Sigmoid colon (tissue), 4 donors: ENCODE measurements at regions not wholly inside any gene's neighbourhood (a gene's known extent, or its start where the extent isn't known, plus 50 kb on each side); places are given as distances from the start of the nearest gene placed in this dataset.

ENCODE experiments used
- EP300 ChIP-seq, 4 donors: sonication (generic); formaldehyde crosslinking; IDR thresholded peaks; one replicate each; pipeline ENCODE4 v1.6.1; 2017; ENCODE audit warnings: antibody characterized with exemption in 4 of 4
- POLR2A ChIP-seq, 2 donors: fragments of 450-650 bp; IDR thresholded peaks; one replicate each; pipeline ENCODE4 v1.6.1; 2016; ENCODE audit warnings: antibody characterized with exemption in 2 of 2, mild to moderate bottlenecking in 2 of 2, moderate library complexity in 2 of 2
- POLR2AphosphoS5 ChIP-seq, 4 donors: sonication (generic); formaldehyde crosslinking; IDR thresholded peaks; one replicate each; pipeline ENCODE4 v1.6.1; 2017; ENCODE audit warnings: antibody characterized with exemption in 4 of 4
- TF ChIP-seq, protein P1 (sequence below), 4 experiments: fragments of 450-650 bp in 3 of 4; fragments of 200-600 bp in 1 of 4; IDR thresholded peaks; one replicate each; pipeline ENCODE4 v1.5.1; 2016 to 2019; ENCODE audit warnings: antibody characterized with exemption in 4 of 4, mild to moderate bottlenecking in 3 of 4, moderate library complexity in 2 of 4

DNA sequence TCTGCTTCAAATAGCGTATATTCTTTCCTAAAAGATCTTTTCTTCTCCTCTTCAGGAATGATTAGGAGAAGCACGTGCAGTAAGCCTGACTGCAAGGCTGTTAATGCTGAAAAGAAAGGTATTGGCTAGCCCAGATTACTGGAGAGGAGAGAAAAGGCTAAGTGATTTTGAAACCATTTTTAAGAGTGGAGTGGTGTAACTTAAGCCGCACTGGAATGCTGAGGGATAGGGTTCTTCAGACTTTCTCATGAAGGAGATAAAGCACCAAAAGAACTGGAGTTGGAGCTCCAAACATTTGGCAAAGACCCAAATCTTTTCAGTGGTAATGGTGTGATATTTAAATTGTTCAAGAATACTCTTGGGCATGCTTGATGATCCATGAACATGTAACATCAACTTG is 388.3 kb downstream of the COG6 start:
- TF ChIP-seq, protein P1, sequence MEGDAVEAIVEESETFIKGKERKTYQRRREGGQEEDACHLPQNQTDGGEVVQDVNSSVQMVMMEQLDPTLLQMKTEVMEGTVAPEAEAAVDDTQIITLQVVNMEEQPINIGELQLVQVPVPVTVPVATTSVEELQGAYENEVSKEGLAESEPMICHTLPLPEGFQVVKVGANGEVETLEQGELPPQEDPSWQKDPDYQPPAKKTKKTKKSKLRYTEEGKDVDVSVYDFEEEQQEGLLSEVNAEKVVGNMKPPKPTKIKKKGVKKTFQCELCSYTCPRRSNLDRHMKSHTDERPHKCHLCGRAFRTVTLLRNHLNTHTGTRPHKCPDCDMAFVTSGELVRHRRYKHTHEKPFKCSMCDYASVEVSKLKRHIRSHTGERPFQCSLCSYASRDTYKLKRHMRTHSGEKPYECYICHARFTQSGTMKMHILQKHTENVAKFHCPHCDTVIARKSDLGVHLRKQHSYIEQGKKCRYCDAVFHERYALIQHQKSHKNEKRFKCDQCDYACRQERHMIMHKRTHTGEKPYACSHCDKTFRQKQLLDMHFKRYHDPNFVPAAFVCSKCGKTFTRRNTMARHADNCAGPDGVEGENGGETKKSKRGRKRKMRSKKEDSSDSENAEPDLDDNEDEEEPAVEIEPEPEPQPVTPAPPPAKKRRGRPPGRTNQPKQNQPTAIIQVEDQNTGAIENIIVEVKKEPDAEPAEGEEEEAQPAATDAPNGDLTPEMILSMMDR (IDR thresholded peaks at IDR 0.05), result no peak
- no peak for TF ChIP-seq POLR2A (IDR thresholded peaks at IDR 0.05)
- TF ChIP-seq POLR2AphosphoS5 (IDR thresholded peaks at IDR 0.05), result no peak
- TF ChIP-seq EP300 (IDR thresholded peaks at IDR 0.05), result no peak
